OCI-LY3 (cell line): ENCODE measurements at regions not wholly inside any gene's neighbourhood (a gene's known extent, or its start where the extent isn't known, plus 50 kb on each side); places are given as distances from the start of the nearest gene placed in this dataset.

Source experiments
- EZH2phosphoT487 ChIP-seq: fragments of 200-600 bp; shearing (Covaris generic); IDR thresholded peaks from 2 replicates; pipeline ENCODE4 v1.6.1; 2018; ENCODE audit warnings: antibody characterized with exemption, mixed run types, low read depth
- TF ChIP-seq, protein P1 (sequence below): fragments of 200-600, 300-600 bp; sonication (generic); IDR thresholded peaks from 2 replicates; pipeline ENCODE4 v1.5.1; 2014; ENCODE audit warnings: antibody characterized with exemption, low read length, low read depth

DNA sequence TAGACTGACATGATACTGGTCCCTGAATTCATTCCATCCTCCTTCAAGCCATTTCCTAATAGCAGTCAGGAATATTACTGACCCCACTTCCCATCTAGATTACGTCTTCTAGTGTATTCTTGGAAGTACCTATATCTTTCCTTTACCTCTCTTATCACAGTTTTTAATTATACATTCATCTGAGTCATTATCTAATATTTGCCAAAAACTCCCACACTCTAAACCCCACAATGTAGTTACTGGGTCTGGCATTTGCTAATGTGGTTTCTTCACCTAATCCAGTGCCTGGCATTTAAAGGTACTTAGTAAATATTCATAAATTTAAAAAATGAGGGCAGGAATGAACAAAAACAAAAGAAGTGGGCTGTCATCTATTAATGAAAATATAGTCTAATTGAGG lies 441.8 kb upstream of the SETBP1 start:
- no peak for TF ChIP-seq EZH2phosphoT487
- TF ChIP-seq, protein P1, sequence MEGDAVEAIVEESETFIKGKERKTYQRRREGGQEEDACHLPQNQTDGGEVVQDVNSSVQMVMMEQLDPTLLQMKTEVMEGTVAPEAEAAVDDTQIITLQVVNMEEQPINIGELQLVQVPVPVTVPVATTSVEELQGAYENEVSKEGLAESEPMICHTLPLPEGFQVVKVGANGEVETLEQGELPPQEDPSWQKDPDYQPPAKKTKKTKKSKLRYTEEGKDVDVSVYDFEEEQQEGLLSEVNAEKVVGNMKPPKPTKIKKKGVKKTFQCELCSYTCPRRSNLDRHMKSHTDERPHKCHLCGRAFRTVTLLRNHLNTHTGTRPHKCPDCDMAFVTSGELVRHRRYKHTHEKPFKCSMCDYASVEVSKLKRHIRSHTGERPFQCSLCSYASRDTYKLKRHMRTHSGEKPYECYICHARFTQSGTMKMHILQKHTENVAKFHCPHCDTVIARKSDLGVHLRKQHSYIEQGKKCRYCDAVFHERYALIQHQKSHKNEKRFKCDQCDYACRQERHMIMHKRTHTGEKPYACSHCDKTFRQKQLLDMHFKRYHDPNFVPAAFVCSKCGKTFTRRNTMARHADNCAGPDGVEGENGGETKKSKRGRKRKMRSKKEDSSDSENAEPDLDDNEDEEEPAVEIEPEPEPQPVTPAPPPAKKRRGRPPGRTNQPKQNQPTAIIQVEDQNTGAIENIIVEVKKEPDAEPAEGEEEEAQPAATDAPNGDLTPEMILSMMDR = no peak
